ENCODE measurements at regions not wholly inside any gene's neighbourhood (a gene's known extent, or its start where the extent isn't known, plus 50 kb on each side); places are given as distances from the start of the nearest gene placed in this dataset.

DNA sequence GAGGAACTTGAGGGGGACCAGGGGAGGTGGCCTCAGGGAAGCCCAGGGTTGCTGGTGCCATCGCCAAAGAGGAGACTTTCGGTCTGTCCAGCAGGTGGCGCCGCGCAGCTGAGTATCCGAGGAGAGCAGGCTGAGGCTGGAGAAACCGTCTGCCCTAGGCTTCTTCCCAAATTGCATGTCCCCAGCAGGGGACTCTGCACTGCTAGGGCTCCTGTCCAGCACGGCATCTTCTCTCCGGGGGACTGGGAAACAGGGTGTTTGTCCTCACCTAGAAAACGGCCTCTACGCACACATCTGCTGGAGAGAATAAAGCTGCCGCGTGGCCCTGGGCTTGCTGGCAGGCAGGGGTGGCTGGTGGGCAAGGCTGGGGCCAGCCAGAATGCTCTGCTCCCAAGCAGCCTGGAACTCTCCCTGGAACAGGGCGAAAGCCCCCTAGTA, 161.9 kb downstream of the SH2D4B start:
- TF ChIP-seq, protein P1, sequence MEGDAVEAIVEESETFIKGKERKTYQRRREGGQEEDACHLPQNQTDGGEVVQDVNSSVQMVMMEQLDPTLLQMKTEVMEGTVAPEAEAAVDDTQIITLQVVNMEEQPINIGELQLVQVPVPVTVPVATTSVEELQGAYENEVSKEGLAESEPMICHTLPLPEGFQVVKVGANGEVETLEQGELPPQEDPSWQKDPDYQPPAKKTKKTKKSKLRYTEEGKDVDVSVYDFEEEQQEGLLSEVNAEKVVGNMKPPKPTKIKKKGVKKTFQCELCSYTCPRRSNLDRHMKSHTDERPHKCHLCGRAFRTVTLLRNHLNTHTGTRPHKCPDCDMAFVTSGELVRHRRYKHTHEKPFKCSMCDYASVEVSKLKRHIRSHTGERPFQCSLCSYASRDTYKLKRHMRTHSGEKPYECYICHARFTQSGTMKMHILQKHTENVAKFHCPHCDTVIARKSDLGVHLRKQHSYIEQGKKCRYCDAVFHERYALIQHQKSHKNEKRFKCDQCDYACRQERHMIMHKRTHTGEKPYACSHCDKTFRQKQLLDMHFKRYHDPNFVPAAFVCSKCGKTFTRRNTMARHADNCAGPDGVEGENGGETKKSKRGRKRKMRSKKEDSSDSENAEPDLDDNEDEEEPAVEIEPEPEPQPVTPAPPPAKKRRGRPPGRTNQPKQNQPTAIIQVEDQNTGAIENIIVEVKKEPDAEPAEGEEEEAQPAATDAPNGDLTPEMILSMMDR (IDR thresholded peaks at IDR 0.05), result peak; percentile 53 to 82 (median 62)
- TF ChIP-seq POLR2A (IDR thresholded peaks at IDR 0.05; ENCODE audit: low read depth), result no peak
- TF ChIP-seq POLR2AphosphoS5 (IDR thresholded peaks at IDR 0.05), result no peak

Data from esophagus muscularis mucosa (tissue), 3 donors.